KMS-11 (cell line): ENCODE measurements at regions not wholly inside any gene's neighbourhood (a gene's known extent, or its start where the extent isn't known, plus 50 kb on each side); places are given as distances from the start of the nearest gene placed in this dataset.

Experiments
- H2AFZ ChIP-seq: fragments of 200-600 bp; sonication (generic); 2 replicates; pipeline ENCODE4 v1.6.1; 2016; ENCODE audit warnings: antibody characterized with exemption, mixed run types, low read depth
- H3K27ac ChIP-seq: fragments of 200-600 bp; sonication (generic); 2 replicates; pipeline ENCODE4 v1.6.1; 2016; ENCODE audit warnings: mild to moderate bottlenecking, mixed run types
- H3K27me3 ChIP-seq: fragments of 200-600 bp; sonication (generic); 2 replicates; pipeline ENCODE4 v1.6.1; 2017; ENCODE audit warnings: mild to moderate bottlenecking, low read depth, mixed run types, moderate library complexity; ENCODE audit not compliant: insufficient read depth
- H3K36me3 ChIP-seq: fragments of 200-600 bp; sonication (generic); 2 replicates; pipeline ENCODE4 v1.6.1; 2017; ENCODE audit warnings: mild to moderate bottlenecking, mixed run types; ENCODE audit not compliant: insufficient read depth
- H3K4me1 ChIP-seq: fragments of 200-600 bp; sonication (generic); 2 replicates; pipeline ENCODE4 v1.6.1; 2016; ENCODE audit warnings: mild to moderate bottlenecking, low read depth, mixed run types; ENCODE audit not compliant: poor library complexity, severe bottlenecking
- H3K4me2 ChIP-seq: fragments of 200-600 bp; sonication (generic); 2 replicates; pipeline ENCODE4 v1.7.0; 2016; ENCODE audit warnings: mild to moderate bottlenecking, mixed run types
- H3K4me3 ChIP-seq: fragments of 200-600 bp; sonication (generic); IDR thresholded peaks from 2 replicates; pipeline ENCODE4 v1.6.1; 2017; ENCODE audit warnings: low read depth, low read length, mixed read lengths; ENCODE audit not compliant: insufficient read depth
- H3K79me2 ChIP-seq: fragments of 200-600 bp; sonication (generic); 2 replicates; pipeline ENCODE4 v1.6.1; 2016; ENCODE audit warnings: low read depth, mixed run types; ENCODE audit not compliant: insufficient read depth
- H3K9ac ChIP-seq: fragments of 200-600 bp; sonication (generic); 2 replicates; pipeline ENCODE4 v1.6.1; 2016; ENCODE audit warnings: mild to moderate bottlenecking, mixed run types
- H4K20me1 ChIP-seq: fragments of 200-600 bp; sonication (generic); 2 replicates; pipeline ENCODE4 v1.6.1; 2016; ENCODE audit warnings: mild to moderate bottlenecking, mixed run types; ENCODE audit not compliant: insufficient read depth
- TF ChIP-seq, protein P1 (sequence below): fragments of 200-600 bp; sonication (generic); conservative IDR thresholded peaks from 2 replicates; pipeline ENCODE4 v1.6.1; 2017; ENCODE audit warnings: low read depth, mild to moderate bottlenecking, antibody characterized with exemption, low read length, moderate library complexity, mixed read lengths

DNA sequence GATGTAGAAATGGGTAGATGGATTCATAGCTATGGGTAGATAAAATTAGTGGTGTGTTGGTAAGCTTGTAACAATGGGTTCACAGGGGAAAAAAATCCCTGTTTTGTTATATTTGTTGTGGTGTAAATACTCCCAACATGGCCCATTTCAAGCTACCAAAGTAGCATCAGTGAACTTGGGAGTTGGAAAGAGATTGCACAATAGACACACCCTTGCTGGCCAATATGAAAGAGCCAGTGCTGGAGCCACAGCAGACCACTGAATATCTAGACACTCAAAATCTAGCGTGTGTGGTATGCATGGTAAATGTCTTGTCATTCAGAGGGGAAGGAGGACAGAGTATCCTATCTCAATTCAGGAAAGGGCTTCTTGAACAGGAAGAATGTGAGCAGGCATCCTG lies 565.1 kb upstream of the SALL1 start:
- no peaks in the 10 kb centered on the region for H3K36me3 ChIP-seq
- no peaks in the 10 kb centered on the region for H4K20me1 ChIP-seq
- H3K27me3 ChIP-seq = no peaks in the 10 kb centered on the region
- no peak overlapping the region for H2AFZ ChIP-seq
- no peak overlapping the region for H3K27ac ChIP-seq
- no peak overlapping the region for H3K9ac ChIP-seq
- TF ChIP-seq, protein P1, sequence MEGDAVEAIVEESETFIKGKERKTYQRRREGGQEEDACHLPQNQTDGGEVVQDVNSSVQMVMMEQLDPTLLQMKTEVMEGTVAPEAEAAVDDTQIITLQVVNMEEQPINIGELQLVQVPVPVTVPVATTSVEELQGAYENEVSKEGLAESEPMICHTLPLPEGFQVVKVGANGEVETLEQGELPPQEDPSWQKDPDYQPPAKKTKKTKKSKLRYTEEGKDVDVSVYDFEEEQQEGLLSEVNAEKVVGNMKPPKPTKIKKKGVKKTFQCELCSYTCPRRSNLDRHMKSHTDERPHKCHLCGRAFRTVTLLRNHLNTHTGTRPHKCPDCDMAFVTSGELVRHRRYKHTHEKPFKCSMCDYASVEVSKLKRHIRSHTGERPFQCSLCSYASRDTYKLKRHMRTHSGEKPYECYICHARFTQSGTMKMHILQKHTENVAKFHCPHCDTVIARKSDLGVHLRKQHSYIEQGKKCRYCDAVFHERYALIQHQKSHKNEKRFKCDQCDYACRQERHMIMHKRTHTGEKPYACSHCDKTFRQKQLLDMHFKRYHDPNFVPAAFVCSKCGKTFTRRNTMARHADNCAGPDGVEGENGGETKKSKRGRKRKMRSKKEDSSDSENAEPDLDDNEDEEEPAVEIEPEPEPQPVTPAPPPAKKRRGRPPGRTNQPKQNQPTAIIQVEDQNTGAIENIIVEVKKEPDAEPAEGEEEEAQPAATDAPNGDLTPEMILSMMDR = no peak
- H3K4me3 ChIP-seq = no peak overlapping the region
- no peaks in the 10 kb centered on the region for H3K79me2 ChIP-seq
- no peaks in the 10 kb centered on the region for H3K4me1 ChIP-seq
- no peak overlapping the region for H3K4me2 ChIP-seq

DNA sequence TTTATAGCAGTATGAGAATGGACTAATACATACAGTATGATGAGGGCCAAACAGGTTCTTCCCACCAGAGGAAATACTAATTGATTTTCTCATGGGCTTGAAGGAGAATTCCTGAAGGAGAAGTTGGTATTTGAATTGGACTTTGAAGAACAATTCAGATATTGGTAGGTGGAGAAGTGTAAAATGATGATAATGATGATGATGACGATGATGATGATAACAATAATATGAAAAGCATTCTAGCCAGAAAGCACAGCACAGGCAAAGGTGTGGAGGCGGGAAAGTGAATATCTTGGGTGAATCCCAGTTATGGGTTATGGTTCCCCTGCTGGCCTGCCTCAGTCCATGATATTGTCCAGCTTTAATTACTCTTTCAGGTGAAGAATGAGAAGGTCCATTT lies 562.4 kb upstream of the SALL1 start:
- Histone ChIP-seq H3K79me2 (no peaks in the 10 kb centered on the region), H3K36me3 (no peaks in the 10 kb centered on the region), H4K20me1 (no peaks in the 10 kb centered on the region), H3K4me1 (no peaks in the 10 kb centered on the region), H3K27me3 (no peaks in the 10 kb centered on the region), H2AFZ (no peak overlapping the region), H3K4me2 (no peak overlapping the region), H3K27ac (no peak overlapping the region), H3K4me3 (no peak overlapping the region), H3K9ac (no peak overlapping the region)
- TF ChIP-seq, protein P1 = no peak

DNA sequence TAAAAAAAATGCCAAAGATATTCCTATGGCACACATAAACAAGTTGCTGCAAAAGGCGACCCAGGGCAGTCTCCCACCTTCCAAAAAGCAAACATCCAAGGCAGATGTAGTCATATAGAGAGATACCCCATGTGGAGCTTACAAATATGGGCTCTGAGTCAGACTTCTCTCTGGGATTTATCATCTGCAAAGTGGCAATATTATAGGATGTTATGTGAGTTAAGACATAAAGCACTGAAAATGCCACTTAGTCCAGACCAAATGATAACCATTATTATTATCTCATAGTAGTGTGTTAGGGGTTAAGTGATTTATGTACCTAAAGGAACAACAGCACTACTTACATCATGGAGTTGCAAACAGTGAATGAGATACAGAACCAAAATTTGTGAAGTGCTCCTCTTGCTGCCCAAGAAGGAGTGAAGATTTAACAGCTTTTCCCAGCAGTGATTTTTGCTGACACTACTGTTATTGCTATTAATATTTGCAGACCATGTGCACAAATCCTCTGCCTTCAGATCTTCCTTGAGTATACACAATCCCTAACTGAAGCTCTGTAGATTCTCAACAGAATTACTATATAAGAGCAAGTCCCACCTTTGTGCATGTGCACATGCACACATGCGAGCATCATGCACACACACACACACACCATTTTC lies 560.0 kb upstream of the SALL1 start:
- Histone ChIP-seq H2AFZ (no peak overlapping the region), H3K27ac (no peak overlapping the region), H3K4me3 (no peak overlapping the region), H3K36me3 (no peaks in the 10 kb centered on the region), H3K4me2 (no peak overlapping the region), H3K9ac (no peak overlapping the region), H4K20me1 (no peaks in the 10 kb centered on the region), H3K79me2 (no peaks in the 10 kb centered on the region), H3K4me1 (no peaks in the 10 kb centered on the region), H3K27me3 (no peaks in the 10 kb centered on the region)
- TF ChIP-seq, protein P1 = no peak

DNA sequence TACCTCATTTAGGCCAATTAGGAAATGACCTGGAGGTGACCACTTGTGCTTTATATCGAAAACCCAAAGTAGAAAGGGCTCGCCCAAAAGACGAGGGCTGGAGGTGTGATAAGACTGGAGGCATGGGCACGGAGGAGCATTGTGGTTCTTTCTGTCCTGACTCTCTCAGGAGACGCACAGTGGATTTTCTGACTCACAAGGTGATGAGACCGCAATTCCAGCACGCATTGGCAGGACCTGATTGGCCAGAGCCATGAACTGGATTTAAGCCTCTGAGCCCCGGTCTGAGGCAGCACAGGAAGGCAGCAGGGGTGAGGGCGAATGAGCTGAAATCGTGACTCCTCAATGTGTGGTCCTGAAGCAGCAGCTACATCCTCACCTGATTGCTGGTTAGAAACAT lies 559.1 kb upstream of the SALL1 start:
- H4K20me1 ChIP-seq = no peaks in the 10 kb centered on the region
- H3K9ac ChIP-seq = no peak overlapping the region
- H2AFZ ChIP-seq = no peak overlapping the region
- no peaks in the 10 kb centered on the region for H3K36me3 ChIP-seq
- no peaks in the 10 kb centered on the region for H3K79me2 ChIP-seq
- no peak overlapping the region for H3K4me3 ChIP-seq
- no peak overlapping the region for H3K27ac ChIP-seq
- no peaks in the 10 kb centered on the region for H3K27me3 ChIP-seq
- TF ChIP-seq, protein P1 = no peak
- H3K4me2 ChIP-seq = no peak overlapping the region
- no peaks in the 10 kb centered on the region for H3K4me1 ChIP-seq
